ENCODE measurements at regions not wholly inside any gene's neighbourhood (a gene's known extent, or its start where the extent isn't known, plus 50 kb on each side); places are given as distances from the start of the nearest gene placed in this dataset.
"Not testable (repeated sequence)": the region's sequence is repeated elsewhere in the genome, so short reads cannot be mapped to it uniquely, and the experiment has no call there.

GRCh38 chr4:160675550-160675949 is 1488.2 kb downstream of the FSTL5 start:
- DNase-seq (ENCODE audit: low spot score), result no peak

DNA sequence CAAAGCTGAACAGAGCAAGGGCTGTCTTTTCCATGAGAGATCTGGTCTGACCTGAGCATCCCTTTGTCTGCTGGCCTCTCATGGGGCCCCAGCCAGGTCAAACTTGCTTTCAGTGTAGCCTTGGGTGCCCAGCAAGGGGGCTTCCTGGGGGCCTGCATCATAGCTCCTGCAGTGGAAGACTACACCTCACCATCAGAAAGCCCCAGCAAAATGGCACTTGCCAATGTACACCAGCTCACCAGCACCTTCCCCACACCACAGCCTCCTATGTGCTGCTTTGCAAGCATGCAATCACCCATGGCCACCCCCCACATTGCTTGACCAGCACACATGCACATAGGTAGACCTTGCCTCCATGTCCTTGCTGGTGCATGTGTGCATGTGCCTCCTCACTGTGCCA is 1478.1 kb downstream of the FSTL5 start:
- DNase-seq (ENCODE audit: low spot score), result no peak

GRCh38 chr4:160701671-160702070 is 1462.1 kb downstream of the FSTL5 start:
- DNase-seq (ENCODE audit: low spot score), result no peak

DNA sequence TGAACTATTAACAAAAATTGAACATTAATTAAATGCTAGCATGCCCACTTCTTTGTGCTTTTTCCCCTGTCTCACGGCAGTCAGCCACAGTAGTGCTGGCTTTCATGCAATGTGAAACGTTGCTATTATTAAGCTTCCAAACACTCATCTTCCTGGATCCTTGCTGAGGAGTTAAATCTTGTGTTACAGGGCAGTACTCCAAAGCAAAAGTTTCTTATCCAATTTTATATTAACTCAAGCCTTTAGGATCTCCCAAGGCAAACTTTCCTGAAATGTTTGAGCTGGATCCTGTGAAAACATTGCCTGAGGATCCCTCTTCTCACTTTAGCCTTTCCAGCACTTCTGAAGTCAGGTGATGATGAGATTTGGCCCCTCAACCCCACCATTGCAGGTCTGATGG is 1454.8 kb downstream of the FSTL5 start:
- DNase-seq (ENCODE audit: low spot score), result no peak

- no peak for DNase-seq (ENCODE audit: low spot score)
These were observed 1454.3 kb downstream of the FSTL5 start for GRCh38 chr4:160709546-160709945.

DNA sequence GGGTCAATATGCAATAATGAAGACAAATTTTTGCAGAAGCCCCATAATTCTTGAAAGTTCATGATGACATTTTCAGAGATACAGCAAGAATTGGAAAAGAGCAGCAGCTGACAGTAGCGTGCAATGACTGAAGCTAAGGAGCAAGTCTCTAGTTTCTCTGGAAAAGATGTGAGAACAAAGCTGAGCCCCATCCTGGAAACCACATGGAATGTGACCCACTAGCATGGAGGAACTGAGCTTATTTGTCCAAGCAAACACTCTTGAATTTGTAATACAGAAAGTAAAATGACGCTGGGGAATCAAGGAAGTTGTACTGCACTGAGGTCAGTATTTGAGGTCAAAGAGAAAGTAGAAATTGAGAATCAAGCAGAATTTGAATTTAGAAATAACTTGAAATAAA is 1447.2 kb downstream of the FSTL5 start:
- DNase-seq (ENCODE audit: low spot score), result no peak

DNA sequence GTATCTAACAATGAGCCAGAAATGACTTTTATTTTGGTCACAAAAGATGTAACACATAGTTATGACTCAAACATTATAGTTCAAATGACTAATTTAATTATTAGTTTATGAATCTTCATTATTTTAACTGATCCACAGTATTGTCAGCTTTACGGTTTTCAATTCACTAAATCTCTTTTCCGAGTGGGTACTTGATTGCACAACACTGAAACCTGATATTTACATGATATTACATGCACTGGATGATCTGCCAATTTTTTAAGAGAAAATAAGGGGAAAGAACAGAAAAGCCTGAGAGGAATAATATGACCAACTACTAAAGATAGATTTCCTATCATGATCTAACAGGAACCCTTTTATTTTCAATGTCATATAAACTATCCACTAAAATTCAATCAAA is 1446.0 kb downstream of the FSTL5 start:
- DNase-seq (ENCODE audit: low spot score), result no peak

DNA sequence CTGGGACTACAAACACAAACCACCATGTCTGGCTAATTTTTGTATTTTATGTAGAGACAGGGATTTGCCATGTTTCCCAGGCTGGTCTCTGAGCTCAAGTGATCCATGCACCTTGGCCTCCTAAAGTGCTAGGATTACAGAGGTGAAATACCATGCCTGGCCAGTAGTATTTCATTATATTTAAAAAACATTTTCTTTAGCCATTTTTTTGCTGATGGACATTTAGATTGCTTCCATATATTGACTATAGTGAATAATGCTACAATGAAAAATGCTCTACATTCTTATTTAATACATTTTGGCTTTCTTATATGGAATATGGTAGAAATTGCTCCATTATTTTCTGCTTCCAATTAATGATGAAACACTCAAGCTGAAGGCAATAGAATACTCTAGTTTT is 1439.7 kb downstream of the FSTL5 start:
- DNase-seq (ENCODE audit: low spot score), result no peak

GRCh38 chr4:160745126-160745525 is 1418.7 kb downstream of the FSTL5 start:
- no peak for DNase-seq (ENCODE audit: low spot score)

DNA sequence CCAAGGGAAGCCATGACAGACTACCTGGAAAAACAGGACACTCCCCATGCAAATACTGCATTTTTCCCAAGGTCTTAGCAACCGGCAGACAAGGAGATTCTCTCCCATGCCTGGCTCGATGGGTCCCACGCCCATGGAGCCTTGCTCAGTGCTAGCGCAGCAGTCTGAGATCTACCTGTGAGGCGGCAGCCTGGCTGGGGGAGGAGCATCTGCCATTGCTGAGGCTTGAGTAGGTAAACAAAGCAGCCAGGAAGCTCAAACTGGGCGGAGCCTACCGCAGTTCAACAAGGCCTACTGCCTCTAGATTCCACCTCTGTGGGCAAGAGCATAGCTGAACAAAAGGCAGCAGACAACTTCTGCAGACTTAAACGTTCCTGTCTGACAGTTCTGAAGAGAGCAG is 1417.2 kb downstream of the FSTL5 start:
- not testable (repeated sequence) for DNase-seq (ENCODE audit: low spot score)

GRCh38 chr4:160772668-160773067 is 1391.1 kb downstream of the FSTL5 start:
- no peak for DNase-seq (ENCODE audit: low spot score)

DNA sequence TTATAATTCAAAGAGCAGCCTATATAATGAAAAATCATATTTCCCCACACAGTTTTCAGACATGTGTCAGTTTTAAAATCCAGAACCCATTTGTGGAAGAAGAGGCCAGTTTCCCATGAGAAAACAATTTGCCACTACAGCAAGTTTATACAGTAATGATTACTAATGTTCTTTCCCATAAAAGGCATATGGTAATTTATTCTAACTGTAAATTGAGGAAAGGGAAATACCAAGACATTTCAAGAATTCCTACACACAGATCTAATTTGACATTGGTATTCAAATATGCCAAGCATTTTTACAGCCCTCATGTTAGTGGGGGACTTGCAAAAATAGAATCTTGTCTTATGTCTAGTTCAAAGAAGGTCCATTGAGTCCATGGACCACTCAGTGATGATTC is 1368.6 kb downstream of the FSTL5 start:
- DNase-seq (ENCODE audit: low spot score), result no peak

DNA sequence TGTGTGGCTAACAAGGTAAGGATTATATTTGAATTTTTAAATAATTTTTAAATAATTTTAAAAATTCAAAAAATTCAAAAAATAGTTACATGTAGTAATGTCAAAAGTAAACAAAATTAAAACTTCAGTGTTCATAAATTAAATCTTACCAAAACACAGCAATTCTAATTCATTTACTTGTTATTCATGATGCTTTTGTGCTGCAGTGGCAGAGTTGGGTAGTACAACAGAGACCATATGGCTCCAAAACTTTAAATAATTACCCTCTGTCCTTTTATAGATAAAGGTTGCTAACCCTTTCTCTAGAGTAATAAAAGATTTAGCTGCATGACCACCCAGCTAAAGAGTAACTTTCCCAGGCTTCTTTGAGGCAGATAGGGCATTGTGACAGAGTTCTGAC is 1355.6 kb downstream of the FSTL5 start:
- DNase-seq (ENCODE audit: low spot score), result no peak

- DNase-seq (ENCODE audit: low spot score), result no peak
These were observed 1354.2 kb downstream of the FSTL5 start for GRCh38 chr4:160809576-160809975.

GRCh38 chr4:160810424-160810823 is 1353.4 kb downstream of the FSTL5 start:
- DNase-seq (ENCODE audit: low spot score), result no peak

- no peak for DNase-seq (ENCODE audit: low spot score)
These were observed 1352.9 kb downstream of the FSTL5 start for GRCh38 chr4:160810941-160811340.

DNA sequence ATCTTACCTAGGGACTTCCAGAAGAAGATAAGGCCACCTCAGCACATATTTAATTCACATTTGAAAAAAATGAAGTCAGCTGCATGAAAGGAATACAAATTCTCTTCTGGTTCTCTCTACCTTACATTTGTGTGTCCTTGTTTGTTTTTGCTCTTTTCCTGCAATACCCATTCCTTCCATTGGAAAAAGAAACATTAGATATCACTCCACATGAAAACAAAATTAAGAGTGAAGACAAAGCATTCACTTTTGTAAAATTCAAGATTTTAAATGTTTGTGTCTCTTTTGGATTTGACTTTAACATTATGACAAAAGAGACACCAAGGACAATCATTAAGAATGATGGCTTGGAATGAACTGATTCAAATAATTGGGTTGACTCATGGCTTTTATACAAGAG is 1351.8 kb downstream of the FSTL5 start:
- DNase-seq (ENCODE audit: low spot score), result no peak

DNA sequence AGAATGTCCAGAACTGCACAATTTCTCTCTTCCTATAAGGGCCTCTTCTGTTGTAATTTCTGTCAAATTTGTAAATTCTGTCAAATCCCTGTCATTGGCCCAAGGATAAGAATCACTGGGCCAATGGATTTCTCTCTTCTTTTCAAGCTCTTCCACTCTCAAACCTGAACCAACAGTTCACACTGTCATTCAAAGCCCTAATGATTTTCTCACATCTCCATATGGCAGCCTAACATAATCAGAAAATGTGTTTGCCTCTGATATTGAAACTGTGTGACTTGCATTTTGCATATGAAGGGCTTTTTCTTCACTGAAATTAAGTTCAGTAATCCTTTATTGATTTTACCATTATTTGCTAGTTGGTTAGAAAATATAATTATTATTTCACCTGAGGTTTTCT is 1349.1 kb downstream of the FSTL5 start:
- no peak for DNase-seq (ENCODE audit: low spot score)

GRCh38 chr4:160818571-160818970 is 1345.2 kb downstream of the FSTL5 start:
- no peak for DNase-seq (ENCODE audit: low spot score)

- no peak for DNase-seq (ENCODE audit: low spot score)
These were observed 1344.0 kb downstream of the FSTL5 start for GRCh38 chr4:160819791-160820190.

GRCh38 chr4:160824481-160824880 is 1339.3 kb downstream of the FSTL5 start:
- no peak for DNase-seq (ENCODE audit: low spot score)

- no peak for DNase-seq (ENCODE audit: low spot score)
These were observed 1338.0 kb downstream of the FSTL5 start for GRCh38 chr4:160825644-160826338.

GRCh38 chr4:160826339-160826679 is 1337.5 kb downstream of the FSTL5 start:
- DNase-seq (ENCODE audit: low spot score), result no peak

- no peak for DNase-seq (ENCODE audit: low spot score)
These were observed 1332.5 kb downstream of the FSTL5 start for GRCh38 chr4:160831165-160831922.

Data from CD4-positive, alpha-beta T cell treated with Interleukin-15 for 4 hours (primary cell).